ENCODE measurements at regions not wholly inside any gene's neighbourhood (a gene's known extent, or its start where the extent isn't known, plus 50 kb on each side); places are given as distances from the start of the nearest gene placed in this dataset.

DNA sequence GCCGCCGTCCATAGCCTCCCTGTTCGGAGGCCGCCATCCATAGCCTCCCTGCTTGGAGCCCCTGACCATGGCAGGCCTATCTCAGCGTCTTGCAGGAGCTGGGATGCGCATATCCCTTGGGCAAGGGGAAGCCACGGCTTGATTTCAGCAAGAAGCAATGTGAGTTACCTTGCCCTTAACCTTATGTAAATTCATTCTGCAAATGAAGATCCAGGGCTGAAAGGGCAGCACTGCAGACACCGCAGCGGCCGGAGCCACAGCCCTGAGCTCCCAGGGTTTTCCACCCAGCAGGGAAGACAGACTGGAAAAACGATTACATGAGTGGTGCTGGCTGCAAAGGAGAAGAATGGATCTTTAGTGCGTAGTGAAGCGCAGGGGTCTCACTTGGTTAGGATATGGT is 95.8 kb downstream of the SEC61G start:
- H3K4me3 ChIP-seq (ENCODE audit: insufficient read depth, low read depth, low read length), result no peak overlapping the region
- BruUV-seq (replicated peaks), result no TSS peak
- ChIA-PET POLR2A (ENCODE audit: unreplicated experiment) (no interaction called here), CTCF (no interaction called here)
- in situ Hi-C loops (cut with MboI; ENCODE audit: low sequenced_read_pairs), result no loop called here
- H3K9ac ChIP-seq (ENCODE audit: low read depth, low read length), result no peak overlapping the region
- no peaks in the 10 kb centered on the region for H3K9me1 ChIP-seq (ENCODE audit: insufficient read depth, low read length)
- no peak overlapping the region for H2BK15ac ChIP-seq (ENCODE audit: low read depth, low read length)
- intact Hi-C loops (cut with micrococcal nuclease), result no loop called here
- no peak overlapping the region for H3K56ac ChIP-seq (ENCODE audit: extremely low read depth, insufficient read depth, low read length)
- no peak overlapping the region for H4K8ac ChIP-seq (ENCODE audit: low read depth in 2 of 2, low read length in 2 of 2)
- H2BK120ac ChIP-seq (ENCODE audit: low read depth, low read length), result no peak overlapping the region
- H4K91ac ChIP-seq (ENCODE audit: insufficient read depth, low read depth, low read length), result no peak overlapping the region
- H3K27me3 ChIP-seq (ENCODE audit: control insufficient read depth, insufficient read depth, low read length), result peaks cover 19% of the 10 kb centered on the region
- H2AK9ac ChIP-seq (replicated peaks; ENCODE audit: low read depth, low read length, poor library complexity), result no peak overlapping the region
- WGBS, 2 experiments (ENCODE audit: extremely low coverage in 2 of 2, insufficient read length in 1 of 2), result 80% methylated on average over 2 of the region's 13 CpGs; no CpG with 5 or more reads in 1 of the 2 experiments
- no peak overlapping the region for H3K4ac ChIP-seq (ENCODE audit: low read depth, low read length)
- no peak overlapping the region for H2AFZ ChIP-seq (replicated peaks; ENCODE audit: low read length, poor library complexity)
- no peak for TF ChIP-seq FOS (IDR thresholded peaks at IDR 0.05; ENCODE audit: low read depth, low read length)
- TF ChIP-seq, protein P1, sequence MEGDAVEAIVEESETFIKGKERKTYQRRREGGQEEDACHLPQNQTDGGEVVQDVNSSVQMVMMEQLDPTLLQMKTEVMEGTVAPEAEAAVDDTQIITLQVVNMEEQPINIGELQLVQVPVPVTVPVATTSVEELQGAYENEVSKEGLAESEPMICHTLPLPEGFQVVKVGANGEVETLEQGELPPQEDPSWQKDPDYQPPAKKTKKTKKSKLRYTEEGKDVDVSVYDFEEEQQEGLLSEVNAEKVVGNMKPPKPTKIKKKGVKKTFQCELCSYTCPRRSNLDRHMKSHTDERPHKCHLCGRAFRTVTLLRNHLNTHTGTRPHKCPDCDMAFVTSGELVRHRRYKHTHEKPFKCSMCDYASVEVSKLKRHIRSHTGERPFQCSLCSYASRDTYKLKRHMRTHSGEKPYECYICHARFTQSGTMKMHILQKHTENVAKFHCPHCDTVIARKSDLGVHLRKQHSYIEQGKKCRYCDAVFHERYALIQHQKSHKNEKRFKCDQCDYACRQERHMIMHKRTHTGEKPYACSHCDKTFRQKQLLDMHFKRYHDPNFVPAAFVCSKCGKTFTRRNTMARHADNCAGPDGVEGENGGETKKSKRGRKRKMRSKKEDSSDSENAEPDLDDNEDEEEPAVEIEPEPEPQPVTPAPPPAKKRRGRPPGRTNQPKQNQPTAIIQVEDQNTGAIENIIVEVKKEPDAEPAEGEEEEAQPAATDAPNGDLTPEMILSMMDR (conservative IDR thresholded peaks at IDR 0.05; ENCODE audit: low read depth, low read length), result no peak
- TF ChIP-seq RFX5 (IDR thresholded peaks at IDR 0.05; ENCODE audit: low read depth, low read length), result no peak
- no peak for TF ChIP-seq MXI1 (IDR thresholded peaks at IDR 0.05; ENCODE audit: borderline replicate concordance, low read depth, low read length)
- TF ChIP-seq SMC3 (IDR thresholded peaks at IDR 0.05; ENCODE audit: low read depth, low read length), result no peak
- H3K36me3 ChIP-seq (ENCODE audit: control insufficient read depth, insufficient read depth, low read length), result no peaks in the 10 kb centered on the region
- no peak overlapping the region for H2AK5ac ChIP-seq (ENCODE audit: low read depth, low read length)
- H4K20me1 ChIP-seq (ENCODE audit: insufficient read depth, low read length), result no peaks in the 10 kb centered on the region
- no peak for DNase-seq
- H3K79me1 ChIP-seq (ENCODE audit: low read depth in 1 of 2, low read length in 2 of 2), result no peaks in the 10 kb centered on the region
- H3K4me2 ChIP-seq (ENCODE audit: low read depth, low read length), result no peak overlapping the region
- no peaks in the 10 kb centered on the region for H3K4me1 ChIP-seq (ENCODE audit: control insufficient read depth, insufficient read depth, low read length)
- H3K14ac ChIP-seq (replicated peaks; ENCODE audit: low read depth, low read length), result no peak overlapping the region
- H3K27ac ChIP-seq (ENCODE audit: insufficient read depth, low read length), result no peak overlapping the region
- no peak overlapping the region for H2BK5ac ChIP-seq (ENCODE audit: low read depth, low read length, poor library complexity, severe bottlenecking)
- no peak overlapping the region for H4K5ac ChIP-seq (ENCODE audit: low read depth, low read length)
- ATAC-seq (ENCODE audit: low read depth), result no peak
- no peak overlapping the region for H3K23ac ChIP-seq (ENCODE audit: low read depth, low read length)
- H3K18ac ChIP-seq (ENCODE audit: low read depth, low read length), result no peak overlapping the region
- no peaks in the 10 kb centered on the region for H3K9me3 ChIP-seq (ENCODE audit: control insufficient read depth, insufficient read depth, low read length)
- no peak overlapping the region for H2BK20ac ChIP-seq (ENCODE audit: low read depth, low read length)
- dilution Hi-C loops (cut with HindIII; ENCODE audit: low sequenced_read_pairs, unreplicated experiment), result no loop called here
